GM19397 (cell line): ENCODE measurements at regions not wholly inside any gene's neighbourhood (a gene's known extent, or its start where the extent isn't known, plus 50 kb on each side); places are given as distances from the start of the nearest gene placed in this dataset.
A peak's percentile ranks its signal among the peaks of the same experiment; 100 is the strongest.
"Not testable (repeated sequence)": the region's sequence is repeated elsewhere in the genome, so short reads cannot be mapped to it uniquely, and the experiment has no call there.

ENCODE experiments used
- ATAC-seq: cut with Tn5 transposase; IDR thresholded peaks from one replicate; pipeline ENCODE4 v1.9.1; 2021; ENCODE audit warnings: mild to moderate bottlenecking, moderate library complexity; ENCODE audit not compliant: unreplicated experiment

- ATAC-seq = no peak
Measured at GRCh38 chr4:123209436-123209835, 187.2 kb upstream of the SPRY1 start.

GRCh38 chr4:123215536-123215935, 181.1 kb upstream of the SPRY1 start:
- ATAC-seq = no peak

DNA sequence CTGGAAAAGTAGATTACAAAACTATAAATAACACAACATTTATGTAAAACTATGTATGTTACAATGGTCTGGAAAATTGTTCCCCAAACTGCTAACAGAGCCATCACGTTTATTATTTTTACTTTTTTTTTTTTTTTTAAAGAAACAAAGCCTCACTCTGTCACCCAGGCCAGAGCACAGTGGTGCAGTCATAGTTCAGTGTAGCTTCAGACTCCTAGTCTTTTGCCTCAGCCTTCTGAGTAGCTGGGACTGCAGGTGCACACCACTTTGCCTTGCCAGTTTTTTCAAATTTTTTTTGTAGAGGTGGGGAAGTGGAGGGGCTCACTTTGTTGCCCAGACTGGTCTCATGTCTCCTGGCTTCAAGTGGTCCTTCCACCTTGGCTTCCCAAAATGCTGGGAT, 180.1 kb upstream of the SPRY1 start:
- ATAC-seq = no peak

- no peak for ATAC-seq
Measured at GRCh38 chr4:123216946-123217345, 179.6 kb upstream of the SPRY1 start.

DNA sequence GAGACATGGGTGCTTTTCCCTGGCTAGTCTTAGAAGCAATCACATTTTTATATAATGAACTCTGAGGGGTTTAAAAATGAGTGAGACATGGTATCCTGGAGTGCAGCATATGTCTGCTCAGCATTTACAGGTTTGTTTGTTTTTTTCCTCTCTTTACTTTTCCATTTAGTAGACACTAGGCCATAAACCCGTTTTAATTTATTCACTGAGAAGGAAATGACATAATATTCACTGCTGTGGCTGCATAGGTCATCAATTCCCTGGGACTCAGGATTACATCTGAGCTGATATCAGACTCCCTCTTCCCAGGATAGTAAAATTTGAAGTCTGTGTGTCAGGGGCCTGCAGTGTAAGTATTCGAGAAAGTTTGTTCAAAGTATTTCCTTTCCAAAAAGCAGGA, 178.9 kb upstream of the SPRY1 start:
- no peak for ATAC-seq

DNA sequence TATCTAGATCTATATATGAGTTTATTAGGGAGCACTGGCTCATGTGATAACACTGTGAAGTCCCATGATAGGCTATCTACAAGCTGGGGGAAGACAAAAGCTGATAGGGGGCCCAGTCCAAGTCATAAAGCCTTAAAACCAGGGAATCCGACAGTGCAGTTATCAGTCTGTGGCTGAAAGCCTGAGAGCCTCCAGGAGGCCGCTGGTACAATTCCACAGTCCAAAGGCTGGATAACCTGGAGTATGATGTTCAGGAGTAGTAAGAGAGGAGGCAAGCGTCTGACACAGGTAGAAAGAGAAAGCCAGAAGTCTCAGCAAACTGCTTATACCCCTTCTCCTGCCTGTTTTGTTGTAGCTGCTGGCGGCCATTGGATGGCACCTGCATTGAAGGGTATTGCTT, 177.6 kb upstream of the SPRY1 start:
- ATAC-seq = no peak

GRCh38 chr4:123229286-123229685, 167.3 kb upstream of the SPRY1 start:
- ATAC-seq = no peak

DNA sequence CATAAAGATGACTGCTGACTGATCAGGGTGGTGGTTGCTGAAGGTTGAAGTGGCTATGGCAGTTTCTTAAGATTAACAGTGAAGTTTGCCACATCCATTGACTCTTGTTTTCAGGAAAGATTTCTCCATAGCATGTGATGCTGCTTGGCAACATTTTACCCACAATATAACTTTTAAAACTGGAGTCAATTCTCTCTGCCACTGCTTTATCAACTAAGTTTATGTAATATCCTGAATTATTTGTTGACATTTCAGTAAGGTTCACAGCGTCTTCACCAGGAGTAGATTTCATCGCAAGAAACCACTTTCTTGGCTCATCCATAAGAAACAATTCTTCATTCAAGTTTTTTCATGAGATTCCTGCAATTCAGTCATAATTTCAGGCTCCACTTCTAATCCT, 166.5 kb upstream of the SPRY1 start:
- no peak for ATAC-seq

DNA sequence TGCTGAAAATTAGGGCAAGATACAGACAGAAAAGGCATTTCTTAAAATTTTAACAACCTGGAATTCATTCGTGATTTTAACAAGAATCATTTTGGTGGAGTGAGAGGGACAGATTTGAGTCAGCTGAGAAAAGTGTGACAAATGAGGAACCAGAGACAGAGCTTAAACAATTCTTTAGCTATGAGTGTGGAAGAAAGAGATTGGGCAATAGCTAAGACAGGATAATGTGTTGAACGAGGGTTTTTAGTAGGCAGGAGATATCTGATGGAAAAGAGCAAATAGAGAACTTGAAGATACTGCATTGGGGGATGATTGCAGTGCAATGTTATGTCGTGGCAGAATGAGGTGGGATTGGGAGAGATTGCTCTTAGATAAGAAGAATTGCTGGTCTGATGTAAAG, 164.2 kb upstream of the SPRY1 start:
- no peak for ATAC-seq

- no peak for ATAC-seq
Measured at GRCh38 chr4:123233136-123233768, 163.3 kb upstream of the SPRY1 start.

DNA sequence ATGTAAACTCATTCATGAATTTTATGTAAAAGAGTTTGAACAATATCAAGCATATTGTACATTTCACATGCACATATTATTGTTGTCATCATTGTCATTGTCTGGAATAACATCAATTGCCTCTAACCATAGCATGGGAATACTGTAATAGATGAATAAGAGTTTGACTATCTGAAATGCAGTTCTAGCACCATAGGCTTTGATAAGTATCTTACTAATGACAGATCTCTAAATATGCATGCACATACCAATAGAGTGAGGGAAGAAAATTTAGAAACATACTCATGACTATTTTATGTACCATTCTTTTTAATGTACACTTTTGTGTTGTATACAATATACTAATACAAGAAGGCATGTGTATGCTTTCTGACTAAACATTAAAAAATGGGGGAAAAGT, 161.6 kb upstream of the SPRY1 start:
- ATAC-seq = no peak

DNA sequence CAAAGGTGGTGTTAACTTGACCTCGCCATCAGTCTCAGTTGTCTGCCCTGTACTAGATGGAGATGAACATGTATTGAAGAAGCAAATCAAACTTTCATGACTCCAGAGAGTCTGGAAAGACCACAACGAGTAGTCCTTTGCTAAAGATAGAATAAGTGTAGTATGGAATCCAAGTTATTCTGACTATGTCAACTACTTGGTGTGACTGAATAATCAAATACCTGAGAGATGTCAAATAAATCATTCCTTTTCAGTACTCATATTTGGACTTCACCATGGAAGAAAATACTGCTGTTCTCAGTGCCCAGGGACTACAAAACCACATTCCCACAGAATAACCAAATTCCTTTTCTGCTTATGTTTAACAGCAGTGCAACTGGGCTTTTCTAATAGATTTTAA, 161.2 kb upstream of the SPRY1 start:
- ATAC-seq = no peak

- no peak for ATAC-seq
Measured at GRCh38 chr4:123236606-123237005, 160.0 kb upstream of the SPRY1 start.

GRCh38 chr4:123240286-123240685, 156.3 kb upstream of the SPRY1 start:
- ATAC-seq = not testable (repeated sequence)

- ATAC-seq = not testable (repeated sequence)
Measured at GRCh38 chr4:123243220-123243619, 153.4 kb upstream of the SPRY1 start.

GRCh38 chr4:123244137-123244536, 152.5 kb upstream of the SPRY1 start:
- ATAC-seq = peak; percentile 74

- ATAC-seq = no peak
Measured at GRCh38 chr4:123246085-123246484, 150.5 kb upstream of the SPRY1 start.

- ATAC-seq = no peak
Measured at GRCh38 chr4:123248085-123248659, 148.4 kb upstream of the SPRY1 start.

DNA sequence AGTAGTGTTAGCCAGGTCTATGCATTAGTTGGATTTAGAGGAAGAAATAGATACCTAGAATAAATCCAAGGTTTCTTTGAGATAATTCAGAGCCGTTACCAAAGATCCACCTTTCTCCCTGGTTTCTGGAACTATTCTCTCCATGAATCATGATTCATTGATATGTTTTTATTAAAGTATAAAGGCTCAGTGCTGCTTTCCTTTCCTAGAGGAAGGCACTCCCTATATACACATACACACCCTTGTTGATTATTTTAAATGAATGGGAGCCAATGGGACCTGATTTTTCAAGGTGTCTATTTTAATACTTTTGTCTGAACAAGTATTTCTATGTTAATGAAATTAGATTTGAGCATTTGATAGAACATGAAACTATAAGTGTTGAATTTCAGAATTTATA, 146.8 kb upstream of the SPRY1 start:
- no peak for ATAC-seq

GRCh38 chr4:123250843-123251242, 145.8 kb upstream of the SPRY1 start:
- ATAC-seq = no peak

- no peak for ATAC-seq
Measured at GRCh38 chr4:123255971-123256370, 140.6 kb upstream of the SPRY1 start.

- ATAC-seq = no peak
Measured at GRCh38 chr4:123256901-123257300, 139.7 kb upstream of the SPRY1 start.

DNA sequence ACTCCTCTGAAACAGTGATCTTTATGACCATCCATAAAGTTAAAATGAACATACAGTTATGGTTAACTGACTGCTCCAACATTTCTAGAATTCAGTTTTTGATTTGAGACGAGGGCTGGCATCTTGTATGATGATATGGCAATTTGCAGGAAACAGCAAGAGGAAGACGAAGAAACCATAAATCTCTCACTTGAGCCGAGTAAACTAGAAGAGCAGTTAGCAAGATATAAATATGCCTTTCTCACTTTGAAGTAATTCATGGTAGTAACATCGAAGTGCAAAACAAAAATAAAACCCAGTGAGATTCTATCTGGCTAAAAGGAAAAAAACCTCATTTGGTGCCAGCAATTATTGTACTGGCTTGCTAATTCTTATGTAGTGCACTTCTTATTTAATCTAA, 139.0 kb upstream of the SPRY1 start:
- no peak for ATAC-seq
